ENCODE measurements at regions not wholly inside any gene's neighbourhood (a gene's known extent, or its start where the extent isn't known, plus 50 kb on each side); places are given as distances from the start of the nearest gene placed in this dataset.
"Not testable (repeated sequence)": the region's sequence is repeated elsewhere in the genome, so short reads cannot be mapped to it uniquely, and the experiment has no call there.

DNA sequence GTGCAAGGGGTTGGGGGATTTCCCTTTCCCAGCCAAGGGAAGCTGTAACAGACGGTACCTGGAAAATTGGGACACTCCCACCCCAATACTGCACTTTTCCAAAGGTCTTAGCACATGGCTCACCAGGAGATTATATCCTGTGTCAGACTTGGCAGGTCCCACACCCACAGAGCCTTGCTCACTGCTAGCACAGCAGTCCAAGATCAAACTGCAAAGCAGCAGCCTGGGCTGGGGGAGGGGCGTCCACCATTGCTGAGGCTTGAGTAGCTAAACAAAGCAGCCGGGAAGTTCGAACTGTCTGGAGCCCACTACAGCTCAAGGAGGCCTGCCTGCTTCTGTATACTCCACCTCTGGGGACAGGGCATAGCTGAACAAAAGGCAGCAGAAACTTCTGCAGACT, 604.2 kb upstream of the SEMA3D start:
- TF ChIP-seq, protein P1, sequence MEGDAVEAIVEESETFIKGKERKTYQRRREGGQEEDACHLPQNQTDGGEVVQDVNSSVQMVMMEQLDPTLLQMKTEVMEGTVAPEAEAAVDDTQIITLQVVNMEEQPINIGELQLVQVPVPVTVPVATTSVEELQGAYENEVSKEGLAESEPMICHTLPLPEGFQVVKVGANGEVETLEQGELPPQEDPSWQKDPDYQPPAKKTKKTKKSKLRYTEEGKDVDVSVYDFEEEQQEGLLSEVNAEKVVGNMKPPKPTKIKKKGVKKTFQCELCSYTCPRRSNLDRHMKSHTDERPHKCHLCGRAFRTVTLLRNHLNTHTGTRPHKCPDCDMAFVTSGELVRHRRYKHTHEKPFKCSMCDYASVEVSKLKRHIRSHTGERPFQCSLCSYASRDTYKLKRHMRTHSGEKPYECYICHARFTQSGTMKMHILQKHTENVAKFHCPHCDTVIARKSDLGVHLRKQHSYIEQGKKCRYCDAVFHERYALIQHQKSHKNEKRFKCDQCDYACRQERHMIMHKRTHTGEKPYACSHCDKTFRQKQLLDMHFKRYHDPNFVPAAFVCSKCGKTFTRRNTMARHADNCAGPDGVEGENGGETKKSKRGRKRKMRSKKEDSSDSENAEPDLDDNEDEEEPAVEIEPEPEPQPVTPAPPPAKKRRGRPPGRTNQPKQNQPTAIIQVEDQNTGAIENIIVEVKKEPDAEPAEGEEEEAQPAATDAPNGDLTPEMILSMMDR (IDR thresholded peaks at IDR 0.05), result not testable (repeated sequence)
- not testable (repeated sequence) for TF ChIP-seq POLR2A, EP300 (IDR thresholded peaks at IDR 0.05)
